ENCODE measurements at regions not wholly inside any gene's neighbourhood (a gene's known extent, or its start where the extent isn't known, plus 50 kb on each side); places are given as distances from the start of the nearest gene placed in this dataset.

DNA sequence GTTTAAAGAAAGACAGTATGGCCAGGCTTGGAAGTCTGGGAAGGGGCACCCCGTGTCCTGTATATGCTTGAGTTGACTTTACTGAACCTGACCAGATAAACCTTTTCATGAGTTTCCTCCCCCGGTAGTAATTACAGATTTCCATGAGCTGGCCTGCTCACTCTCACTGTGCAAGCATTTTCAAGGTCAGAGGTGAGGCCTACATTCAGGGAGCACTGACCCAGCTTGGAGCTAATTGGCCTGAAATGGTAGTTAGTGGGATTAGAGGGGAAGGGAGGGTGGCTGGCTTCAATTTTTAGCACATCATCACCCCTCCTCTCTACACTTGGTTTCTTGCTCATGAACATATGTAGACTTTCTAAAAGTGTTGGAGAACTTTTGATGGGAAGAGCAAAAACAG is 99.2 kb downstream of the PSAT1 start:
- Histone ChIP-seq H3K27me3 (no peaks in the 10 kb centered on the region), H3K9me3 (peaks cover 0 to 4% (median 0%) of the 10 kb centered on the region in 4 donors), H3K4me3 (no peak overlapping the region), H3K27ac (no peak overlapping the region), H3K36me3 (no peaks in the 10 kb centered on the region), H3K4me1 (no peaks in the 10 kb centered on the region)
- TF ChIP-seq, protein P1, sequence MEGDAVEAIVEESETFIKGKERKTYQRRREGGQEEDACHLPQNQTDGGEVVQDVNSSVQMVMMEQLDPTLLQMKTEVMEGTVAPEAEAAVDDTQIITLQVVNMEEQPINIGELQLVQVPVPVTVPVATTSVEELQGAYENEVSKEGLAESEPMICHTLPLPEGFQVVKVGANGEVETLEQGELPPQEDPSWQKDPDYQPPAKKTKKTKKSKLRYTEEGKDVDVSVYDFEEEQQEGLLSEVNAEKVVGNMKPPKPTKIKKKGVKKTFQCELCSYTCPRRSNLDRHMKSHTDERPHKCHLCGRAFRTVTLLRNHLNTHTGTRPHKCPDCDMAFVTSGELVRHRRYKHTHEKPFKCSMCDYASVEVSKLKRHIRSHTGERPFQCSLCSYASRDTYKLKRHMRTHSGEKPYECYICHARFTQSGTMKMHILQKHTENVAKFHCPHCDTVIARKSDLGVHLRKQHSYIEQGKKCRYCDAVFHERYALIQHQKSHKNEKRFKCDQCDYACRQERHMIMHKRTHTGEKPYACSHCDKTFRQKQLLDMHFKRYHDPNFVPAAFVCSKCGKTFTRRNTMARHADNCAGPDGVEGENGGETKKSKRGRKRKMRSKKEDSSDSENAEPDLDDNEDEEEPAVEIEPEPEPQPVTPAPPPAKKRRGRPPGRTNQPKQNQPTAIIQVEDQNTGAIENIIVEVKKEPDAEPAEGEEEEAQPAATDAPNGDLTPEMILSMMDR (IDR thresholded peaks at IDR 0.05): no peak
- TF ChIP-seq POLR2AphosphoS5 (IDR thresholded peaks at IDR 0.05) (no peak), EP300 (IDR thresholded peaks at IDR 0.05) (no peak), POLR2A (IDR thresholded peaks at IDR 0.05) (no peak)
- no peak for DNase-seq
- 61 to 68% methylated on average over 2 of the region's 2 CpGs for WGBS, 2 donors
- intact Hi-C loops (cut with DNase I): no loop called here

- H3K4me3 ChIP-seq: no peak overlapping the region
- no peaks in the 10 kb centered on the region for H3K27me3 ChIP-seq
- TF ChIP-seq, protein P1 (IDR thresholded peaks at IDR 0.05): no peak
- no peak for TF ChIP-seq POLR2A (IDR thresholded peaks at IDR 0.05)
- TF ChIP-seq EP300 (IDR thresholded peaks at IDR 0.05): no peak
- no peak for TF ChIP-seq POLR2AphosphoS5 (IDR thresholded peaks at IDR 0.05)
- no peaks in the 10 kb centered on the region for H3K4me1 ChIP-seq
- intact Hi-C loops (cut with DNase I): no loop called here
- WGBS, 2 donors: 46 to 61% methylated on average over 5 of the region's 5 CpGs
- H3K36me3 ChIP-seq: no peaks in the 10 kb centered on the region
- no peak for DNase-seq
- H3K27ac ChIP-seq: no peak overlapping the region
- peaks cover 0 to 4% (median 0%) of the 10 kb centered on the region in 4 donors for H3K9me3 ChIP-seq
Observed at GRCh38 chr9:78397045-78397444, 100.1 kb downstream of the PSAT1 start.

- intact Hi-C loops (cut with DNase I): no loop called here
- Histone ChIP-seq H3K27ac (no peak overlapping the region), H3K36me3 (no peaks in the 10 kb centered on the region), H3K4me1 (no peaks in the 10 kb centered on the region), H3K27me3 (no peaks in the 10 kb centered on the region), H3K4me3 (no peak overlapping the region), H3K9me3 (peaks cover 0 to 4% (median 0%) of the 10 kb centered on the region in 4 donors)
- DNase-seq: no peak
- 54 to 61% methylated on average over 5 of the region's 5 CpGs for WGBS, 2 donors
- TF ChIP-seq, protein P1 (IDR thresholded peaks at IDR 0.05): no peak
- TF ChIP-seq POLR2AphosphoS5 (IDR thresholded peaks at IDR 0.05) (no peak), POLR2A (IDR thresholded peaks at IDR 0.05) (no peak), EP300 (IDR thresholded peaks at IDR 0.05) (no peak)
Observed at GRCh38 chr9:78397454-78397853, 100.5 kb downstream of the PSAT1 start.

DNA sequence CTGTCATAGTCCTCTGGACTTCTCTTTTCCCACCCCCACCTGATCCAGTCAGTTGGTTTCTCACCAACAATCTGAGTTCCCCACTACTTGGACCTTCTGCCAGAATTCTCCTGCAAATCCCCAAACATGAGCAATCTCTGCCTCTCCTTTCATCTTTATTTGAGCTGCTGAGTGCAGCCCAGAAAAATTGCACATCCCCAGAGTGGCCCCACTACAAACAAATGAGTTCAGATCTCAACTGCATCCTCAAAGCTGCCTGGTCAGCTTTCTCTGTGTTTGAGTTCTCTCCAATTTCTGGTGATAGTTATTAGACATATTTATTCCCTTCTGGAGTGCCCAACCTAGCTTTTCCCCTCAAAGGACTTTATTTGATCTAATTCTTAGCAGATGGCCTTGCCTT is 102.2 kb downstream of the PSAT1 start:
- Histone ChIP-seq H3K27me3 (peaks cover 0 to 4% (median 0%) of the 10 kb centered on the region in 3 donors), H3K27ac (no peak overlapping the region), H3K4me3 (no peak overlapping the region), H3K36me3 (no peaks in the 10 kb centered on the region), H3K4me1 (no peaks in the 10 kb centered on the region), H3K9me3 (peaks cover 0 to 4% (median 0%) of the 10 kb centered on the region in 4 donors)
- no peak for DNase-seq
- intact Hi-C loops (cut with DNase I): no loop called here
- TF ChIP-seq EP300 (IDR thresholded peaks at IDR 0.05) (no peak), POLR2A (IDR thresholded peaks at IDR 0.05) (no peak), POLR2AphosphoS5 (IDR thresholded peaks at IDR 0.05) (no peak)
- TF ChIP-seq, protein P1 (IDR thresholded peaks at IDR 0.05): no peak

- no peaks in the 10 kb centered on the region for H3K9me3 ChIP-seq
- H3K36me3 ChIP-seq: no peaks in the 10 kb centered on the region
- H3K27me3 ChIP-seq: peaks cover 0 to 4% (median 0%) of the 10 kb centered on the region in 3 donors
- TF ChIP-seq, protein P1 (IDR thresholded peaks at IDR 0.05): no peak
- TF ChIP-seq EP300 (IDR thresholded peaks at IDR 0.05): no peak
- no peak for TF ChIP-seq POLR2A (IDR thresholded peaks at IDR 0.05)
- TF ChIP-seq POLR2AphosphoS5 (IDR thresholded peaks at IDR 0.05): no peak
- H3K27ac ChIP-seq: no peak overlapping the region
- no peaks in the 10 kb centered on the region for H3K4me1 ChIP-seq
- H3K4me3 ChIP-seq: no peak overlapping the region
- intact Hi-C loops (cut with DNase I): no loop called here
- no peak for DNase-seq
Observed at GRCh38 chr9:78400496-78400895, 103.6 kb downstream of the PSAT1 start.
